Gastroesophageal sphincter (tissue), 3 donors: ENCODE measurements at regions not wholly inside any gene's neighbourhood (a gene's known extent, or its start where the extent isn't known, plus 50 kb on each side); places are given as distances from the start of the nearest gene placed in this dataset.

Experiments used
- CTCF ChIP-seq, 4 experiments: fragments of 200-600 bp in 2 of 4; fragments of 450-650 bp in 2 of 4; sonication (generic) in 1 of 4; IDR thresholded peaks; one replicate each; pipeline ENCODE4 v1.5.1; 2017 to 2019; ENCODE audit warnings: antibody characterized with exemption in 4 of 4, mild to moderate bottlenecking in 2 of 4, moderate library complexity in 2 of 4
- POLR2A ChIP-seq, 2 donors: fragments of 450-650 bp; IDR thresholded peaks; one replicate each; pipeline ENCODE4 v1.6.1; 2017; ENCODE audit warnings: antibody characterized with exemption in 2 of 2, mild to moderate bottlenecking in 2 of 2, moderate library complexity in 1 of 2
- POLR2AphosphoS5 ChIP-seq: sonication (generic); formaldehyde crosslinking; IDR thresholded peaks from one replicate; pipeline ENCODE4 v1.6.1; 2017; ENCODE audit warnings: antibody characterized with exemption

GRCh38 chr13:108034909-108035410, 180.4 kb downstream of the LIG4 start:
- TF ChIP-seq CTCF (IDR thresholded peaks at IDR 0.05) (no peak), POLR2A (IDR thresholded peaks at IDR 0.05) (no peak), POLR2AphosphoS5 (no peak)
